Fibroblast of skin of back (primary cell): ENCODE measurements at regions not wholly inside any gene's neighbourhood (a gene's known extent, or its start where the extent isn't known, plus 50 kb on each side); places are given as distances from the start of the nearest gene placed in this dataset.

Experiments
- DNase-seq: peaks from one replicate; pipeline ENCODE4 v3.0.0-alpha.2; 2013

DNA sequence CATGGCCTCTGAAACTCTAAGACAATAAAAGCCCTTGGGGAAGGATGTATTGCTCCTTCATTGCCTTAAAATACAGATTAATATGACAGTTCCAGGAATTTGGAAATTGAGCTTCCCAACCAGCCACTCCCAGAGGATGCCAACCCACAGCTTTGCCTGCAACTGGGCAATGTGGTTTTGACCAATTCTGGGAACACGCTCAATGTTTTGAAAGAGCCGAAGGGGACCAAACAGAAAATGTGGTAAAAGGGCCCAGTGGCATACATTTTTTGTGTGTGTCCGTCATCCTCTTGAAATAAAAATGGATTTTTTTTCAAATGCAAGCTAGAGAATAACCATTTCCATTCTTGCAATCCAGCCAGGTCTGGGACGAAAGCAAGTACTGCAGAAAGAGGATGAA lies 88.3 kb upstream of the PLEKHG7 start:
- DNase-seq = peak; percentile 86

DNA sequence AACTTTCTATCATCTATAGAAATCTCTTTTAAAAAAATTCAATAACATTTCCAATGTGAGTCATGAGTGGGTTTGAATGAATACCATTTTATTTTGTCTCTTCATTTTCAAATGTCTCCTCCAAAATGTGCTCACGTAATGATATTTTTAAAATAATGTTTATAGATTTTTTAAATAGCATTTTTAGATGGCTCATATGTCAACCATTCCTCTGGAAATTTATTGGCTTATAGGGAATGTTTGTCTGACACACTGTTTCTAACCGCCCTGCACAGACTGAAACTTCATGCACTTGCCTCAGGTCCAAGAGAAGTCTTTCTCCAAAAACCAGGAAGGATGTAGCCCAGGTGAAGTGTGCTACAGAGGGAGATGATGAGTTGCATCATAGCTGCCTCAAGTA lies 88.8 kb upstream of the PLEKHG7 start:
- DNase-seq = peak; percentile 73

DNA sequence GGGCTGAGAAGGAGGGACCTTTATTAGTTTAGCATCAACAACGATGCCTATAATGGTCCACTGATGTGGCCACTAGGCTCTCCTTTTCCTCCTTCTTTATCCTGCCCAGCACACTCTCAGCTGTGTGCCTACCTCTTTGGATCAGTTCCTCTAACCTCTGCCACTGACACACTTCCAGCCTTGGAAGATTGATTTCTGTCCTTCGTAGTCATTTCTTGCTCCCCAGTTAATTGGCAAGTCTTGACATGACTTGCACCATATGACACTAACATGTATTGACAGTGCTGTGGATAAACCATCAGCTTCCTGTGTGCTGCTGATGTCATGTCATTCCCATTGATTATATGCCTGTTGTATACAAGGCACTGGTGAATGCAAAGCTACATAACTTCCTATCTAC lies 90.2 kb upstream of the PLEKHG7 start:
- no peak for DNase-seq

DNA sequence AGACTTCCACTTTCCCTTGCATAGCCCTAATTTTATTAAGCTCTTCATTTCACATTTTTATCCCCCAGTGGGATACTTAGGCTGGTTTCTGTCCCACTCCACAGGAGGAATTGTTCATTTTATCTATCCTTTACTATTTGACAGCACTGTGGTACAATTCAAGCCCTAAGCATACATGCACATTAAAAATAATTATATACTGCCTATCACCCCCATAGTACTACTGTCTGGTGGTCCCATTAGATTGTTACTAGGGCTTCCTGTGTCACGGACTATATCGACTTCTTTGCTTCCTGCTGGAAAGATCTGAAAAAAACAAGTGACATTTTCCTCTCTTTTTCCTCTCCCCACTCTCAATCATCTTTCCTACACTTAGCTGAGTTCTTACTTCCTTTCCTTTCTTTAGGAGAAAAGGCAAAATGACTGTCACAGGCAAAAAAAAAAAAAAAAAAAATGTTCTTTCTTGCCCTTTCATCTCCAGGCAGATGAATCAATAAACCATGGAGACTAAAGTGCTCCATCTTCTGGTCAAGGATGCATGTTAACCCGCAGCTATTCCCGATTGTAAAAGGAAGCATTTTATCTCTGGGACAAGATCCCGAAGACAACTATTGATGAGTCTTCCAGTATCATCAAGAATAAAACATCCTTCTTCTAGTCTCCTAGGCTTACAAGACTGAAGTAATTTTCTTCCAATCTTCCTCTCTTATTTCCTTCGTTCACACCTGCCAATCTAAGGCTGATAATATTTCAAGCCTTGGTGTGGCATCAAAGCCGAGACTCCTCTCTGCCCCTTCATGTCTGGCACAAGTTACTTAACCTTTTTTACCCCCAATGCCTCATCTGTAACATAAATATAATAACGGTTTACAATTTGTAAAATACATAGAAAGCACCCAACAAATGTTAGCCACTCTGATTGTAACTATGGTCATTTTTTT lies 94.4 kb upstream of the PLEKHG7 start:
- DNase-seq = peak; percentile 74

DNA sequence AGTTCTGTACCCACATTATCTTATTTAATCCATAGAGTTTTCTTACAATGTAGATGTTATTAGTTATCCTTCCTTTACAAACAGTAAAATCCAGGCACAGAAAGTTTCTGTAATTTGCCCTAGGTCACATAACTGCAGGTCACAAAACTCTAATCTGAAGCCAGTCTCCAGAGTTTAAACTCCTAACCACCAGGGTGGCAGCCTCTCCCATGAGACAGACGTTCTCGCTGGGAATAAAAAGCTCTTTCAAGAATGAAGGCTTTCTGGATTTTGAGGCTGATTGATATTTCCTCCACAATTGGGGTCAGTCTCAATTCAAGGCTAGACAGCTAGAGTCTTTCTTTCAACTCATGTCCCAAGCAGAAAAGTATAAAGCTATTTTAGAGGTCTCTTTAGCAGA lies 95.8 kb upstream of the PLEKHG7 start:
- no peak for DNase-seq

DNA sequence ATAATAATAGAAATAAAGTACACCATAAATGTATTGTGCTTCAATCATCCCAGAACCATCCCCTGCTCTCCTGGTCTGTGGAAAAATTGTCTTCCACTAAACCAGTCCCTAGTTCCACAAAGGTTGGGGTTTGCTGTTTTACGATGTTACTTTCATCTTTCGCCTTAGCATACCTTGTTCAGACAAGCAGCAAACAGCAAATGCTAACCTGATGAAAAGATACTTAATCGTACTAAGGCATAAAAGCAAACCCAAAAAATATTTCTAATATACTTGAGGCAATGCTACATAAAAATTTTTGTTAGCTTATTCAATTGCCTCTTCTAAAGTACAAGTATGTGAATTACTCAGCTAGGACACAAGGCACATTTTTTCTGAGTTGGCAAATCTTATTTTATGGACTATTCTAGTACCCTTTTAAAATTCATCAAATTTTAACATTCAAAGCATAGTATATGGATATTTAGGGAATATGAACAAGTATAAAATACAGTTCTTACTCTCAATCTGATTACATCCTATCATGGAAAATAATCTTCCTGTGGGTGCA lies 97.1 kb upstream of the PLEKHG7 start:
- DNase-seq = peak; percentile 39

DNA sequence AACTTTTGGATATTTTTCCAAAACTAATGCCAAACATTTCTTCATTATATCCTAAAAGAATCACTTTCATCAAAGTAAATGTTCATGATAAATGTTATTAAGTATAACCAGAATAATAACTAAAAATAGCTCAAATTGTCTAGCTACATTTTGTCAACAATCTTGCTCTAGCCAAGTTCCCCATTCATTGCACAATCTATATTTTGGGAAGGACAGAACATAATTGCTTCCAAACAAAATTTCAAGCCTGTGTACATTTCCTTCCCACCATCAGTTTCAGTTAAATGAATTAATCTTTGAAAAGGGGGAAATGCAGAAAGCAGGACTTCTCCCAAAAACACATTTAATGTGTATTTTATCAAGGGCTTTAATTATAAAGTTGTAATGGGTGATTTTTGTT lies 98.0 kb upstream of the PLEKHG7 start:
- DNase-seq = no peak

DNA sequence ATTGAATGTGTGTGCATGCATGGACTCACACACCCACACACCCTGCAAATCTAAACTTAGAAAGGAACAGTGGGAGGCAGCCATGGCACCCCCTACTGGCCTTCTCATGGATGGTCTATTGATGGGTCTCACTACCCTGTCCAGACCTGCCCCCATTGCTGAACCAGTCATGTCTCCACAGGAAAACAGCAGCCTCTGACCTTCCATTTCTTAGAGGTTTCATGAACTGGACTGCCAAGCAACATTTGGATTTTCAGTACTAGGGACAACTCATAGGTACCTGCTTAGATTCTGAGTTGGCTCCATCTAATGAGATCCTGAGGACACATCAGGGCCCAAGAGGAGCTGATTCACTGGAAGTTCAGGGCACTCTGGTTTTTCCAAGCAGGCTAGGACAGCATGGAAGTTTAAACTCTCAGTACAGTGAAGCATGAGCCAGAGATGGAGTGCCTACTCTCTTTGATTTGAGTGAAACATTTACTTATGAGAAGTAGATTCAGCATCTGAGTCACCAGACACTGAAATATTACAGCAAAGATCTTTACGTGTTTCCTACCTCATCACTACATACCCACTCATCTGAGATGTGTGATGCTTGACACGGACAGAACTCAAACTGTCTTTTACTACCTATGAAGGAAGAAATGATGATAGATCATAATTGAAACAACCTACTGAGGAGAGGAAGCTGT lies 98.9 kb upstream of the PLEKHG7 start:
- DNase-seq = no peak

DNA sequence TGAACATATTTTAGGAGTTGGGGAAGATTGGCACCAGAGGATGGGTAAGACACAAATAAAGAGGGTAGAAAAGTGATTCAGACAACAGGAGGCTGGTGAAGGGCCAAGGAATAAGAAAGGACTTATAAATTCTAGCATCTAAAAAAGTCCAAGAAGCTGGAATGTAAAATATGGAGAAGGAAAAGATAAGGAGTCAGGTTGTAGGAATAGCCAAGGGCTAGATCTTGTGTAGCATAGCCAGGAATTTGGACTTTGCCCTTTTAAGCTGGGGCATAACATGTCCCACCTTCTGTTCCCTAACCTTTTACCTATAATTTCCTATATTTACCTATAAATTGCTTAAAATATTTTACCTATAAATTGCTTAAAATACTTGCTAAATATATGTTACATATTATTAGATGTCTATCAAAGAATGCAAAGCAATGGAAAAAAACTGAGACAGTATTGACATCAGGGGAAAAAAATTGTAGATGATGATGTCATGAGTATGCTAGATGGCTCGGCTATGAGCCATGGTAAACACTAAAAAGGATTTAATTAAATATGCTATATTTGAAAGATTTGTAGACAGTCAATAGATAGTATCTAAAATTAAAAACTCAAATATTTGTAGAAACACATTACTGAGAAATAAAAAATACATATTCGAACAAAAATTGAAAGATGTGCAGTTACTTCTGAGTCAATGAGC lies 99.7 kb upstream of the PLEKHG7 start:
- DNase-seq = peak; percentile 53

DNA sequence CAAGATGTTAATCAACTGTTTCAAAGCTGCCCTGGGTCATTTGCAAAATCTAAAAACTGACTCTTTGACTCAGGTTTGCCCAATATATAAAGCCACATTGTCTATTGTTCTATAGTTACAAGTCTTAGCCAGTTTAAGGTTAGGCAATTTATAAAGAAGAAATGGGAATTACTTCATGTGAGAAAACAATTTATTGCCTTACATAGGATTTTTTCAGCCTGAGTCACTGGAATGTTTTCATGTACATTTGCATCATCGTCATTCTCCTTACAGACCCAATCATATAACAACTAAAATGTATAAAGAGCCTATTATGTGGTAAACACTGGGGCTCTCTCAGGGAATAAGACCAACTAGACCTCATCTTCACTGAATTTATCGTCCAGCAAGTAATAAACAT lies 100.3 kb upstream of the PLEKHG7 start:
- peak; percentile 91 for DNase-seq

DNA sequence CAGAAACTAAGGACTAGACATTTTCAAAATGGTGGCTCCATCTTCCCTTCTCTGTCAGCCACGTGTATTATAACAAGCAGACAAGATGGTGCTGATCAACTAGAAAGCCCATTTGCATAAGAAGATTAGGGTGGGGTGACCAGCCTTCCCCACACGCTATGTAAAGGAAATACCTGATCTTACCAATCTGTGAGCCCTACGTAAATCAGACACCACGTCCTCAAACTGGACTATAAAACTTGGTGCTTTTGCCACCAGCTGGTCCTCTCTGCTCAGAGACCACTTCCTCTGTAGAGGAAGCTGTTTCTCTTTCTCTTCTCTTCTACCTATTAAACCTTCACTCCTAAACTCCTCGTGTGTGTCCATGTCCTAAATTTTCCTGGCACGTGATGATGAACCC lies 101.1 kb upstream of the PLEKHG7 start:
- DNase-seq = no peak

DNA sequence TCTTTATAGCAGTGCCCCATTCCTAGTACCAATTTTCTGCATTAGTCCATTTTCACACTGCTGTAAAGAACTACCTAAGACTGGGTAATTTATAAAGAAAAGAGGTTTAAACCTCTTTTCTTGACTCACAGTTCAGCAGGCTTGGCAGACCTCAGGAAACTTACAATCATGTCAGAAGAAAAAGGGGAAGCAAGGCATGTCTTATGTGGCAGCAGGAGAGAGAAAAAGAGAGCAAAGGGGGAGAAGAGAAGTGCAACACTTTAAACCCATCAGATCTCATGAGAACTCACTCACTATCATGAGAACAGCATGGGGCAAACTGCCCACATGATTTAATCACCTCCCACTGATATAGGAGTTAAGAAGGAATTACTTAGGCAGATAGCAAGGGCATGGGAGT lies 101.6 kb upstream of the PLEKHG7 start:
- DNase-seq = no peak

DNA sequence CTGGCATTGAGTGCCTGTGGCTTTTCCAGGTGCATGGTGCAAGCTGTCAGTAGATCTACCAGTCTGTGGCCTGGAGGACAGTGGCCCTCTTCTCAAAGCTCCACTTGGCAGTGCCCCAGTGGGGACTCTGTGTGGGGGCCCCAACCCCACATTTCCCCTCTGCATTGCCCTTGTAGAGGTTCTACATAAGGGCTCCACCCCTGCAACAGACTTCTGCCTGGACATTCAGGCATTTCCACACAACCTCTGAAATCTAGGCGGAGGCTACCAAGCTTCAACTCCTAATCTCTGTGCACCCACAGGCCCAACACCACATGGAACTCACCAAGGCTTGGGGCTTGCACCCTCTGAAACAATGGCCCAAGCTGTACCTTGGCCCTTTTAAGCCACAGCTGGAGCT lies 102.7 kb upstream of the PLEKHG7 start:
- no peak for DNase-seq

DNA sequence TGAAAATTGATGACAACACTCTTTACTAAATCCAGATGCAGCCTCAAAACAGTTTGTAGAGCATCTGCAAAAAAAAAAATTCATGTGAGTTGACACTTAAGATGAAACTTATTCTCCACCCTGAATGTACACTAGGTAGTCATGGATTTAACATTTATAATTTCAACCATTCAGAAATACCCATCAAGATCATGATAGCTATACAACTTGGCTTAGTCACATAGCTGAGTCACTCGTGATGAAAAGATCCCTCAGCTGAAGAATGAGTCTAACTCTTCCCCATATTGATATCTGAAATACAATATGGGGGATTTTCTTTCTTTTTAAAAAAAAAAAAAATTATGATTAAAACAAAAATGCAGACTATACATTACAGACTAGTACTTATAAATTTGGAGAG lies 104.8 kb upstream of the PLEKHG7 start:
- DNase-seq = peak; percentile 86

DNA sequence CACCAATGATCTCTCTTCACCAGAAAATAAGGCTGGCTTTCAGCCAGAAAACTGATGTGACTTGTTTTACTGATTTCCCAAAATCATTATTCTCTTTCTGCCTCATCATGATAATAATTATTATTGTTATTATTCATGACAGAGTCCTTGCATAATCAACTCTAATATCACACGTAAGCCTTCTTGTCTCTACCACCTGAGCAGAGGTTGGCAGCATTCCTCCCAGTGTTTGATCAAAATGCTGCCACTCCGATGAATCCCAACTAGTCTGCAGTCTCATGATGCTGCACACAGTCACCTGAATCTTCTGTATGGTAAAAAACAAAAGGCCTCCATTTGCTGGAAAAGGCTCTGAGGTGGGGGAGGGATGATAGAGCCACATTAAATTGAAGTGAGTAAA lies 105.7 kb upstream of the PLEKHG7 start:
- DNase-seq = no peak

DNA sequence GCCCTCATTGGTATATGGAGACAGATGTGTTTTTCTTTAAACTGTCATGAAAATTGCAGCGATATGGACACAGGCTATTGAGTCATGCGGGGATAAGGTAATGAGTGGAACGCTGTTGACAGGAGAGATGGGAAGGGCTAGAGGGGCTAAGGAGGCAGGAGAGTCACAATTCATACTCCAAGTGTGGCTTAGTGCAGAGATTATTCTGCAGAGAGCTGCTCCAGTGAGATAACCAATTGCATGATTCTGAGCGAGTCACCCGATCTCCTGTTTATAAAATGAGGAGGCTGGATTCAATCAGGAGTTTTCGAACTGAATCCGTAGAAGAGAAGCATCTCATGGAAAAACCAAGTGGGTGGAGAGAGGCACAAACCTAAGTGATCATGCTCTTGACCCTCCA lies 106.4 kb upstream of the PLEKHG7 start:
- DNase-seq = peak; percentile 75

DNA sequence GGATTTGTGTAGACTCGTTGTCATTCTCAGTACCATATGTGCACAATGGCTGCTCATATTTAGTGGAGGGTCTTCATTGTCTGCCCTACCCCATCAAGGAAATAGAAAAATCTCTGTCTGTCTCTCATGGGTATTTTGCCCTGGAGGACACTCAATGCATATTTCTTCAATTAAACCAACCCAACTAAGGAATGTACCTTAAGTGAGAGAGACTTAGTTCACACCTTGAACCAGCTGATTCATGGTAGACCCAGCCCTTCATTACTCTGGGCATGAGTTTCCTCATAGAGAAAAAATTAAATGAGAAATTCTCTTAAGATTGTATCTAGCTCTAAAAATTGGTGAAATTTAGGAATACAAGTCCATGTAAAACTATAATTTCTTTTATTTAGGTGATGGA lies 107.1 kb upstream of the PLEKHG7 start:
- no peak for DNase-seq

DNA sequence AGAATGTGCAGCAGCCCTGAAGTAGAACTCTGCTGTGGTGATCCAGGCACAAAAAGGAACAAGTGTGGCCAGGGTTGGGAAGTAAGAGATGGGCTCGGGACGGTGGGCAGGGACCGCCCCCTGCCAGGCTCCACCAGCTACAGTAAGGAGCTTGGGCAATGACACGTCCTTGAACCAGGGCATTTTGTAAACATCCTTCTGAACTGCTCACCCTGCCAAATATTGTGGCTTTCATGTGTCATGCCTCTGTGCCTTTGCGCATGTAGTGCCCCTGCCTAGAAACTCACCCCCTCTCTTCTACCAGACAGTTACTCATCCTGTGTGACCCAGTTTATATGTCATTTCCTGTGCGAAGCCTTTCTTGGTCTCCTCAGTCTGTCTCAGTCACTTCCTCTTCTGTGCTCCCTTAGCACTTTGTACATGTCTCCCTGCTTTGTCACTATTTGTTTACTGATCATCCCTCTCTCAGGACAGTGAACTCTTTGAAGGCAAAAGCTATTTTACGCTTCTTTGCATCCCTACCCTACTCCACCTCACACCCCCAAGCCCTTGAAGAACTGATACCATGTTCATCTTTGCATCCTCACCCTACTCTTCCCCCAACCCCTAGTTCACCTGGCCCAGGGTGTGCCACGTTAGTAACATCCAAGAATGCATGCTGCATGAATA lies 108.9 kb upstream of the PLEKHG7 start:
- DNase-seq = peak; percentile 99

DNA sequence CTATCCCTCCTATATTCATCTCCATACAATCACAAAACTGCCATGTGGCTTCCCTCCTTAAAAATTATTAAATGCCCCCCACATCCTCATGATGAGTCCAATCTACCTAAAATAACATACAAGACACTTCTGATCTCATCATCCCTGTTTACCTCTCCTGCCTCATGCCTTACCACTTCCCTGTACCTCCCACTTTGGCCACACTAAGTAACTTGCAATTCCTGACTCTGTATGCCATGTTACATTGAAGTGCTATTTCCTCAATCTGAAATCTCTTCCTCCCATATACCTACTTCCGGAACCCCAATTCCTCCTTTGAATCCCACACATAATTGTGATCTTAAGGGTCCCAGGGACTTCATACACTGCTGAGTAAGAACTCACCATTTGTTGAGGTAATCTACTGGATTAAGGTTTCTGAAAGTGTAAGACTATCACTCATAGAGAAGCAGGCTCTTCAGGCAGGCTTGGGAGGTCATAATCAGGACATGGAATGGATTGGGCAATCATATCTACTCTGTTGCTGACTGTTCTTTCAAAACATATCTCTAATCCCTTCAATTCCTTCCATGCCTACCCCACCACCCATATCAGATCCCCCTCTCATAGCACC lies 117.6 kb upstream of the PLEKHG7 start:
- no peak for DNase-seq

DNA sequence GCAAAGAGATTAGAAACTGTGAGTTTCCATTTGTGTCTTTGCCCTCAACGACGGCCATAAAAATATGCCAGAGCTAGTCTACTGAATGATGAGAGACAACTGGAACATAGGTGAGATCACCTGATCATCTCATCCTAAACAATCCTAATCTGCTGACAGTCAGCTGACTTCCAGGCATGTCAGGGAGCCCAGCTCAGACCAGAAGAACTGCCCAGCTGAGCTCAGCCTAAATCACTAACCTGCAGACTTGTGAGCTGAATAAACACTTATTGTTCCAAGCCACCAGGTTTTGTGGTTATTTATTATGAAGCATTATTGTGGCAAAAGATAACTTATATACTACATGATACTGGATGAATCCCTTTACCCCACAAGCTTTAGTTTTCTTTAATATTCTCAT lies 118.9 kb upstream of the PLEKHG7 start:
- no peak for DNase-seq

DNA sequence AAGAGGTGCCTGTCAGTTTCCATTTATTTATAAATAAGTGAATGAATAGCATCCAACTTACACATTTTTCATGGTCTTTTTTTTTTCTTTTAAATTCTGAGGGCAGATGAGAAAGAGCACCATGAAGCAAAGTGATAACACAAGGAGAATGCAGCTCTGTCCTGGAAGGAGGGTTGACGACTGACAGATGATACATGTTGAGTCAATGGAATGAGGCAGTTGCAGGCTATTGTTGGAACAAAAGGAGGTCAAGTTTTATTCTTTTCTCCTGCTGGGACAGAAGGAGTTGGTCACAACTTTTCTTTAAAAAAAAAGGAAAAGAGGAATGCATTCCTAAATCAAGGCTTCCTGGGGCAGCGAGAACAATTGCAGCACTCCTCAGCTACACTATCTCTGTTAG lies 119.9 kb upstream of the PLEKHG7 start:
- no peak for DNase-seq

DNA sequence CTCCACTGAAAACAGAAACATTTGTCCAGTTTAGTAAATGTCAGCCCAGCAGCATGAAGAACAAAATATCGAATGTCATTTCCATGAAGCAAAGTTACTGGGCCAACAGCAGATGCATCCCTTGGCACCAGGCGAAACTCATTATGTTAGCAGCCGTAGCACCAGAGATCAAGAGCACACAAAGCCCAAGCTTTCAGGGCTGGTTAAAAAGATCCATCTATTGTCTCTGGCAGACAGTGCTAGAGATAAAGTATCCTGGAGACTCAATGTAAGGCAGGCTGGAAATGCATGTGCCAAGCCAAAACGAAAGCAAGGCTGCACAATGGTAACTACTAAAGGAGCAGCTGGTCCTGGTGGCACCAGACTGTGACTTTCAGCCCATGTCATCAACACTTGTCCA lies 120.3 kb upstream of the PLEKHG7 start:
- no peak for DNase-seq
